DOHH2 (cell line): ENCODE measurements at regions not wholly inside any gene's neighbourhood (a gene's known extent, or its start where the extent isn't known, plus 50 kb on each side); places are given as distances from the start of the nearest gene placed in this dataset.

ENCODE experiments used
- EZH2phosphoT487 ChIP-seq: fragments of 200-600 bp; sonication (generic); IDR thresholded peaks from 2 replicates; pipeline ENCODE4 v1.6.1; 2017; ENCODE audit warnings: borderline replicate concordance, mild to moderate bottlenecking, antibody characterized with exemption, low read length, moderate library complexity, mixed read lengths
- TF ChIP-seq, protein P1 (sequence below): fragments of 200-600 bp; sonication (generic); IDR thresholded peaks from one replicate; pipeline ENCODE4 v1.5.1; 2014; ENCODE audit warnings: antibody characterized with exemption, mild to moderate bottlenecking, low read depth, low read length; ENCODE audit not compliant: poor library complexity, severe bottlenecking

DNA sequence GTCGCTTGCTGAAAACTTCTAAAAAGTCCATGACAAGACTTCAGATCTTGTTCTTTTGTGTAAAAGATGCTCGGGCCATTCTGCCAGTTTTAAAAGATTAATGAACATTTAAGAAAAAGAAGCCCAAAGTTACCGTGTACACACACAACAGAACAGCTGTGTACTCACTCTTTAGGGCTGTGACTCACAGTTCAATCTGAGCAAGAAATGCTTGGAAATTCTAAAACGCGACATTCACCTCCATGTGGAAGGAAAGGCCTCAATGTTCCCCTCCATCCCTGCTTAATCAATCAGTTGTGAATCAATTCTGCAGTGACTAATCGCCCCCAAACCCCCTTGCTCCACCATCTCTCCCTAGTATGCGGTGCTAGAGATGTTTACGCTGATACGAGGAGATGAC is 609.9 kb upstream of the SALL1 start:
- TF ChIP-seq, protein P1, sequence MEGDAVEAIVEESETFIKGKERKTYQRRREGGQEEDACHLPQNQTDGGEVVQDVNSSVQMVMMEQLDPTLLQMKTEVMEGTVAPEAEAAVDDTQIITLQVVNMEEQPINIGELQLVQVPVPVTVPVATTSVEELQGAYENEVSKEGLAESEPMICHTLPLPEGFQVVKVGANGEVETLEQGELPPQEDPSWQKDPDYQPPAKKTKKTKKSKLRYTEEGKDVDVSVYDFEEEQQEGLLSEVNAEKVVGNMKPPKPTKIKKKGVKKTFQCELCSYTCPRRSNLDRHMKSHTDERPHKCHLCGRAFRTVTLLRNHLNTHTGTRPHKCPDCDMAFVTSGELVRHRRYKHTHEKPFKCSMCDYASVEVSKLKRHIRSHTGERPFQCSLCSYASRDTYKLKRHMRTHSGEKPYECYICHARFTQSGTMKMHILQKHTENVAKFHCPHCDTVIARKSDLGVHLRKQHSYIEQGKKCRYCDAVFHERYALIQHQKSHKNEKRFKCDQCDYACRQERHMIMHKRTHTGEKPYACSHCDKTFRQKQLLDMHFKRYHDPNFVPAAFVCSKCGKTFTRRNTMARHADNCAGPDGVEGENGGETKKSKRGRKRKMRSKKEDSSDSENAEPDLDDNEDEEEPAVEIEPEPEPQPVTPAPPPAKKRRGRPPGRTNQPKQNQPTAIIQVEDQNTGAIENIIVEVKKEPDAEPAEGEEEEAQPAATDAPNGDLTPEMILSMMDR = no peak
- TF ChIP-seq EZH2phosphoT487 = no peak
